ENCODE measurements at regions not wholly inside any gene's neighbourhood (a gene's known extent, or its start where the extent isn't known, plus 50 kb on each side); places are given as distances from the start of the nearest gene placed in this dataset.
"Not testable (repeated sequence)": the region's sequence is repeated elsewhere in the genome, so short reads cannot be mapped to it uniquely, and the experiment has no call there.

GRCh38 chr6:101114703-101115102 is 233.6 kb upstream of the ASCC3 start:
- DNase-seq, result peak; percentile 59

GRCh38 chr6:101116337-101116736 is 235.2 kb upstream of the ASCC3 start:
- DNase-seq, result no peak

GRCh38 chr6:101117393-101118135 is 236.4 kb upstream of the ASCC3 start:
- no peak for DNase-seq

- no peak for DNase-seq
Measured at GRCh38 chr6:101118136-101118396, 236.9 kb upstream of the ASCC3 start.

- DNase-seq, result no peak
Measured at GRCh38 chr6:101120747-101121146, 239.6 kb upstream of the ASCC3 start.

GRCh38 chr6:101125380-101125971 is 244.3 kb upstream of the ASCC3 start:
- DNase-seq, result no peak

- no peak for DNase-seq
Measured at GRCh38 chr6:101126501-101126900, 245.4 kb upstream of the ASCC3 start.

GRCh38 chr6:101129851-101130250 is 248.7 kb upstream of the ASCC3 start:
- DNase-seq, result no peak

- DNase-seq, result no peak
Measured at GRCh38 chr6:101146389-101146788, 247.1 kb upstream of the GRIK2 start.

- no peak for DNase-seq
Measured at GRCh38 chr6:101150226-101150625, 243.3 kb upstream of the GRIK2 start.

- not testable (repeated sequence) for DNase-seq
Measured at GRCh38 chr6:101157638-101158037, 235.9 kb upstream of the GRIK2 start.

GRCh38 chr6:101163611-101164010 is 229.9 kb upstream of the GRIK2 start:
- DNase-seq, result peak; percentile 97

GRCh38 chr6:101167638-101168037 is 225.9 kb upstream of the GRIK2 start:
- no peak for DNase-seq

GRCh38 chr6:101171049-101171448 is 222.5 kb upstream of the GRIK2 start:
- not testable (repeated sequence) for DNase-seq

- no peak for DNase-seq
Measured at GRCh38 chr6:101178748-101179147, 214.8 kb upstream of the GRIK2 start.

GRCh38 chr6:101181006-101181405 is 212.5 kb upstream of the GRIK2 start:
- no peak for DNase-seq

GRCh38 chr6:101188285-101188798 is 205.2 kb upstream of the GRIK2 start:
- DNase-seq, result not testable (repeated sequence)

GRCh38 chr6:101195588-101195987 is 197.9 kb upstream of the GRIK2 start:
- DNase-seq, result no peak

- DNase-seq, result no peak
Measured at GRCh38 chr6:101199441-101199840, 194.1 kb upstream of the GRIK2 start.

- no peak for DNase-seq
Measured at GRCh38 chr6:101202867-101203374, 190.6 kb upstream of the GRIK2 start.

GRCh38 chr6:101203664-101204063 is 189.8 kb upstream of the GRIK2 start:
- no peak for DNase-seq

GRCh38 chr6:101208152-101208551 is 185.4 kb upstream of the GRIK2 start:
- no peak for DNase-seq

GRCh38 chr6:101212640-101213039 is 180.9 kb upstream of the GRIK2 start:
- DNase-seq, result no peak

GRCh38 chr6:101222007-101222406 is 171.5 kb upstream of the GRIK2 start:
- DNase-seq, result no peak

GRCh38 chr6:101224751-101225150 is 168.8 kb upstream of the GRIK2 start:
- DNase-seq, result no peak

Measured in DMS 273 treated with DMSO at 0.1 percent for 48 hours (cell line).